ENCODE measurements at regions not wholly inside any gene's neighbourhood (a gene's known extent, or its start where the extent isn't known, plus 50 kb on each side); places are given as distances from the start of the nearest gene placed in this dataset.

DNA sequence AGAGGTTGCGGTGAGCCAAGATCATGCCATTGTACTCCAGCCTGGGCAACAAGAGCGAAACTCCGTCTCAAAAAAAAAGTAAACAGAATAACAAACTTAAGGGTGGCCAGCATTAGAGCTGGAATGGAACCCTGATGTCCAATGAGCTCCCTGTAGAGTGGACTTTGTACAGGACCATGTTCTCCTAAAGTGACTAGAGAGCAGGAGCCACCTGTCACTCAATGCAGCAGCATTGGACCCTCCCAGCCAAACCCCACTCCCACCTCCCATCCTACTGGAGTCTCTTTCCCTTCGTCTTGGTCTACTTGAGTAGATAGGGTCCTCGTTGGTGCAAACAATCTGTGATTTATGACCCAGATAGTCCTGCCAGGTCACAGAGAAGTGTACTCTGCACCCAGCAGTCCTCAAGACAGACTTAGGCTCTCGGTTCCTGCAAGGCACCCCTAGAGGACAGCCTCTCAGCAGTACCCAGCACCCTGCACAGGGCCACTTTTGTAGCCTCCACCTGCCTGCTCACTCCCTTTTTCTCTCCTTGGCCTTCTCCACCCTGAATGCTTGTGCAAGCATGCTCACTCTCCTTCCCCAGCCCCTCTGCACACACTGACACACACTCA, 69.2 kb upstream of the ZNF281 start:
- TF ChIP-seq CTCF (IDR thresholded peaks at IDR 0.05 in 2 of 3, conservative IDR thresholded peaks at IDR 0.05 in 1 of 3; ENCODE audit: borderline replicate concordance in 1 of 3, insufficient read depth in 1 of 3, low read depth in 2 of 3, low read length in 2 of 3) (no peak), EGR1 (IDR thresholded peaks at IDR 0.05; ENCODE audit: low read depth) (no peak), SP1 (IDR thresholded peaks at IDR 0.05; ENCODE audit: low read depth) (no peak), POLR2A (IDR thresholded peaks at IDR 0.05; ENCODE audit: borderline replicate concordance, extremely low read depth, insufficient read depth, insufficient read length) (no peak), EZH2phosphoT487 (IDR thresholded peaks at IDR 0.05; ENCODE audit: borderline replicate concordance) (no peak), RAD21 (IDR thresholded peaks at IDR 0.05; ENCODE audit: low read depth) (no peak), POLR2AphosphoS5 (IDR thresholded peaks at IDR 0.05; ENCODE audit: low read depth, low read length) (no peak), SIN3A (IDR thresholded peaks at IDR 0.05; ENCODE audit: low read depth) (no peak)
- TF ChIP-seq, protein P1, sequence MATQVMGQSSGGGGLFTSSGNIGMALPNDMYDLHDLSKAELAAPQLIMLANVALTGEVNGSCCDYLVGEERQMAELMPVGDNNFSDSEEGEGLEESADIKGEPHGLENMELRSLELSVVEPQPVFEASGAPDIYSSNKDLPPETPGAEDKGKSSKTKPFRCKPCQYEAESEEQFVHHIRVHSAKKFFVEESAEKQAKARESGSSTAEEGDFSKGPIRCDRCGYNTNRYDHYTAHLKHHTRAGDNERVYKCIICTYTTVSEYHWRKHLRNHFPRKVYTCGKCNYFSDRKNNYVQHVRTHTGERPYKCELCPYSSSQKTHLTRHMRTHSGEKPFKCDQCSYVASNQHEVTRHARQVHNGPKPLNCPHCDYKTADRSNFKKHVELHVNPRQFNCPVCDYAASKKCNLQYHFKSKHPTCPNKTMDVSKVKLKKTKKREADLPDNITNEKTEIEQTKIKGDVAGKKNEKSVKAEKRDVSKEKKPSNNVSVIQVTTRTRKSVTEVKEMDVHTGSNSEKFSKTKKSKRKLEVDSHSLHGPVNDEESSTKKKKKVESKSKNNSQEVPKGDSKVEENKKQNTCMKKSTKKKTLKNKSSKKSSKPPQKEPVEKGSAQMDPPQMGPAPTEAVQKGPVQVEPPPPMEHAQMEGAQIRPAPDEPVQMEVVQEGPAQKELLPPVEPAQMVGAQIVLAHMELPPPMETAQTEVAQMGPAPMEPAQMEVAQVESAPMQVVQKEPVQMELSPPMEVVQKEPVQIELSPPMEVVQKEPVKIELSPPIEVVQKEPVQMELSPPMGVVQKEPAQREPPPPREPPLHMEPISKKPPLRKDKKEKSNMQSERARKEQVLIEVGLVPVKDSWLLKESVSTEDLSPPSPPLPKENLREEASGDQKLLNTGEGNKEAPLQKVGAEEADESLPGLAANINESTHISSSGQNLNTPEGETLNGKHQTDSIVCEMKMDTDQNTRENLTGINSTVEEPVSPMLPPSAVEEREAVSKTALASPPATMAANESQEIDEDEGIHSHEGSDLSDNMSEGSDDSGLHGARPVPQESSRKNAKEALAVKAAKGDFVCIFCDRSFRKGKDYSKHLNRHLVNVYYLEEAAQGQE (IDR thresholded peaks at IDR 0.05; ENCODE audit: low read depth): no peak

Data from HCT116 (cell line).